Chondrocyte (in vitro differentiated cells): ENCODE measurements at regions not wholly inside any gene's neighbourhood (a gene's known extent, or its start where the extent isn't known, plus 50 kb on each side); places are given as distances from the start of the nearest gene placed in this dataset.

Experiments
- DNase-seq: peaks from one replicate; pipeline ENCODE4 v3.0.0; 2021; ENCODE audit warnings: mixed read lengths, low spot score
- H3K27ac Mint-ChIP-seq: one replicate; pipeline ENCODE4 v1.8.0; 2021; ENCODE audit warnings: mild to moderate bottlenecking, moderate library complexity, mixed read lengths; ENCODE audit not compliant: unreplicated experiment
- H3K27me3 Mint-ChIP-seq: 2 replicates; pipeline ENCODE4 v1.8.0; 2021; ENCODE audit warnings: low read depth, mixed read lengths
- H3K36me3 Mint-ChIP-seq: 2 replicates; pipeline ENCODE4 v1.8.0; 2021; ENCODE audit warnings: low read depth, mixed read lengths
- H3K4me1 Mint-ChIP-seq: 2 replicates; pipeline ENCODE4 v1.8.0; 2021; ENCODE audit warnings: low read depth, mild to moderate bottlenecking, mixed read lengths
- H3K4me3 Mint-ChIP-seq: one replicate; pipeline ENCODE4 v1.8.0; 2021; ENCODE audit warnings: mild to moderate bottlenecking, moderate library complexity, mixed read lengths; ENCODE audit not compliant: unreplicated experiment
- H3K9me3 Mint-ChIP-seq: 2 replicates; pipeline ENCODE4 v1.8.0; 2021; ENCODE audit warnings: low read depth, mixed read lengths
- TF ChIP-seq, protein P1 (sequence below): fragments of 200-600 bp; sonication (generic); IDR thresholded peaks from 2 replicates; pipeline ENCODE4 v1.5.0; 2021; ENCODE audit warnings: antibody characterized with exemption, mild to moderate bottlenecking, moderate library complexity

DNA sequence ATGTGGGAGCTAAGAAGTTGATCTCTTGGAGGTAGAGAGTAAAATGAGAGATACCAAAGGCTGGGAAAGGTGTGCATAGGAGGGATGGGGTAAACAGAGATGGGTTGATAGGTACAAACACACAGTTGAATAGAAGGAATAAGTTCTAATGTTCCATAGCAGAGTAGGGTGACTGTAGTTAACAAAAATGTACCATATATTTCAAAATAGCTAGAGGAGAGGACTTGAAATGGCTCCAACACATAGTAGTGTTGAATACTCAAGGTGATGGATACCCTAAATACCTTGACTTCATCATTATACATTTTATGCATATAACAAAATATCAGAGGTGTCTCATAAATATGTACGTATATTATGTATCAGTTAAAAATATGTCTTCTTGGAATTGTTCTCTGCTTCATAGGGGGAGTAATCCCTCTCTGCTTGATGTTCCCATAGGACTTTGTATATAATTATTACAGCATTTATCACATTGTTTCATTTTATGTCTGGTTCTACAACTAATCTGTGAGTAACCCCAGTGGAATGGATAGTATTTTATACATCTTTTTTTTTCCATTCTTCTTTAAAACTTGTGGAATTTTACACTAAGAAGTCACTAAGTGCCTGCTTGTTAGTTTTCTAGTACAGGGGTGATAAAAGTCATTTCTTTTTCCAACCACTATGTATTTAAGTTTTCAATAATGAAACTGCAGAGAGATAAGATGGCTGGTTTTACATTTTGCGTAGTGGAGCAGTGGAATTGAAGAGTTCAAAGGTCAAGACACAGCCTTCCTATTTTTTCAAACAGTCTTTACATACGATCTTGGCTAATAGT lies 1940.0 kb upstream of the SEL1L start:
- Mint-ChIP-seq H3K27me3 (no peaks in the 10 kb centered on the region), H3K4me1 (peaks cover 18% of the 10 kb centered on the region), H3K27ac (peak overlapping the region; percentile 59), H3K4me3 (no peak overlapping the region), H3K9me3 (peaks cover 2% of the 10 kb centered on the region), H3K36me3 (peaks cover 2% of the 10 kb centered on the region)
- TF ChIP-seq, protein P1, sequence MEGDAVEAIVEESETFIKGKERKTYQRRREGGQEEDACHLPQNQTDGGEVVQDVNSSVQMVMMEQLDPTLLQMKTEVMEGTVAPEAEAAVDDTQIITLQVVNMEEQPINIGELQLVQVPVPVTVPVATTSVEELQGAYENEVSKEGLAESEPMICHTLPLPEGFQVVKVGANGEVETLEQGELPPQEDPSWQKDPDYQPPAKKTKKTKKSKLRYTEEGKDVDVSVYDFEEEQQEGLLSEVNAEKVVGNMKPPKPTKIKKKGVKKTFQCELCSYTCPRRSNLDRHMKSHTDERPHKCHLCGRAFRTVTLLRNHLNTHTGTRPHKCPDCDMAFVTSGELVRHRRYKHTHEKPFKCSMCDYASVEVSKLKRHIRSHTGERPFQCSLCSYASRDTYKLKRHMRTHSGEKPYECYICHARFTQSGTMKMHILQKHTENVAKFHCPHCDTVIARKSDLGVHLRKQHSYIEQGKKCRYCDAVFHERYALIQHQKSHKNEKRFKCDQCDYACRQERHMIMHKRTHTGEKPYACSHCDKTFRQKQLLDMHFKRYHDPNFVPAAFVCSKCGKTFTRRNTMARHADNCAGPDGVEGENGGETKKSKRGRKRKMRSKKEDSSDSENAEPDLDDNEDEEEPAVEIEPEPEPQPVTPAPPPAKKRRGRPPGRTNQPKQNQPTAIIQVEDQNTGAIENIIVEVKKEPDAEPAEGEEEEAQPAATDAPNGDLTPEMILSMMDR = no peak
- no peak for DNase-seq

DNA sequence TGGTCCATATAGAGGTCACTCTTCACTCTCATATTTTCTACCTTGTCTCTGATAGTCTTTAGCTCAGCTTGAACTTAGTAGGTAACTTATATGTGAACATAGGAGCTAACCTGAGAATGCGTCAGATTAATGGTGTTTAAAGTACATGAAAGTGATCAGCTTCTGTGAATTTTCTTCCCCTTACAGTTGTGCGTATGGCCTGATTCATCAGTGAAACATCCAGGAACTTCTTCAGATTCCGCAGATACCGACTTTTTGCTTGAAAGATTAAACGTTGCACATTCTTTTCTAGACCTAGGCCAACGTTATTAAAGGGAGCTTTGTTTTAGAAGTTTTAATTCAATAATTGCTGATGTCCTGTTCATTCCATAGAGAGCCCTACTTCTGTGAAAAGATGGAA lies 1945.1 kb upstream of the SEL1L start:
- no peak overlapping the region for H3K4me3 Mint-ChIP-seq
- DNase-seq = no peak

DNA sequence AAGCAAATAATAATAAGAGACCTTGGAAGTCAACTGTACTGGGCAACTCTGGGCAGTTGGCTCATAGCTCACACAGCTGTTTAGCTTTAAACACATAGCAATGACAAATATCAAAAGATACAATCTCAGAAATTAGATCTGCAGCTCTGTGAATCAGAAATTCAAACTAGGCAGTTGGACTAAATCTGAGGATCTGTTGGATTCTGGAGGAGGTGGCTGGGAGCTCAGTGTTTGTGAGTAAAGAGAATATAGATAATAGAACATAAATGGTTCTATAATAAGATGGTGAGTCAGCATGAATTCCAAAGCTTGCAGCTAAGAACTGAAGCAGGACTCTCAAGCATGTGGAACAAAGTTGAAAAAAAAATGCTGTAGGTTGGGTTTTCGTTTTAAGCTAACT lies 1949.4 kb upstream of the SEL1L start:
- TF ChIP-seq, protein P1 = no peak
- Mint-ChIP-seq H3K27me3 (no peaks in the 10 kb centered on the region), H3K9me3 (peaks cover 11% of the 10 kb centered on the region), H3K36me3 (peaks cover 2% of the 10 kb centered on the region), H3K4me3 (no peak overlapping the region), H3K27ac (peak overlapping the region; percentile 6), H3K4me1 (peaks cover 15% of the 10 kb centered on the region)
- DNase-seq = no peak

More for the DNA sequence above, 1945.1 kb upstream of the SEL1L start:
- H3K36me3 Mint-ChIP-seq = peaks cover 2% of the 10 kb centered on the region
- no peak overlapping the region for H3K27ac Mint-ChIP-seq
- TF ChIP-seq, protein P1 = no peak
- peaks cover 20% of the 10 kb centered on the region for H3K4me1 Mint-ChIP-seq
- H3K9me3 Mint-ChIP-seq = peaks cover 11% of the 10 kb centered on the region
- H3K27me3 Mint-ChIP-seq = no peaks in the 10 kb centered on the region

DNA sequence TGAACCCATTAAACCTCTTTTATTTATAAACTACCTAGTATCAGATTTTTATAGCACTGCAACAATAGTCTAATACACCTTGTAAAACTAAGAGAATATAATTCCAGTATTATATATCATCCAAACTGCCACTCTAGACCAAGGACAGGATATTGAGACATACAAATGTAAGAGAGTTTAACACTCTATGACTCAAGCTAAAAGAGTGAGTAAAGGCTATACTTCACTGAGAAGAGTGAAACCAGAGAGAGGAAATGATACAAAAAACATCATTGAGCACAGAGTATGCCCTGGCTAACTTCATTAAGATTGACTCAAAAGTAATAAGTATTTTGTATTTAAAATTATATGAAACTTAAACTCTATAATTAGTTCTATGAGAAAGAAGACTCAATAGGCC lies 1951.9 kb upstream of the SEL1L start:
- TF ChIP-seq, protein P1 = no peak
- DNase-seq = no peak
- H3K36me3 Mint-ChIP-seq = no peaks in the 10 kb centered on the region
- no peaks in the 10 kb centered on the region for H3K27me3 Mint-ChIP-seq
- peaks cover 9% of the 10 kb centered on the region for H3K4me1 Mint-ChIP-seq
- no peaks in the 10 kb centered on the region for H3K9me3 Mint-ChIP-seq
- no peak overlapping the region for H3K4me3 Mint-ChIP-seq
- H3K27ac Mint-ChIP-seq = no peak overlapping the region

DNA sequence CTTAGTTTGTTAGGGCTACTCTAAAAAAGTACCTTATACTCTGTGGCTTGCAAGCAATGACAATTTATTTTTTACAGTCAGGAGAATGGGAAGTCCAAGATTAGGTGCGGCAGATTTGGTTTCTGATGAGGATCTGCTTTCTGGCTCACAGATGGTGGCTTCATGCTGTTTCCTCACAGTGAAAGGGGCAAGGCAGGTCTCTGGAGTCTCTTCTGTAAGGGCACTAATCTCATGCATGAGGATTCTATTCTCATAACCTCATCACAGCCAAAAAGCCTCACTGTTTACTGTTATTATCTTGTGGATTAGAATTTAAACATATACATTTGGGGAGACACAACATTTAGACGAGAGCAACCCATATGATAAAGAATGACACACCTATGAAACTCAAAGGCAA lies 1957.4 kb upstream of the SEL1L start:
- no peaks in the 10 kb centered on the region for H3K36me3 Mint-ChIP-seq
- no peak overlapping the region for H3K4me3 Mint-ChIP-seq
- no peaks in the 10 kb centered on the region for H3K27me3 Mint-ChIP-seq
- H3K9me3 Mint-ChIP-seq = no peaks in the 10 kb centered on the region
- H3K27ac Mint-ChIP-seq = no peak overlapping the region
- TF ChIP-seq, protein P1 = no peak
- DNase-seq = no peak
- no peaks in the 10 kb centered on the region for H3K4me1 Mint-ChIP-seq
